ENCODE measurements at regions not wholly inside any gene's neighbourhood (a gene's known extent, or its start where the extent isn't known, plus 50 kb on each side); places are given as distances from the start of the nearest gene placed in this dataset. TPM values are rescaled to one million over a fixed set of nuclear protein-coding genes. Genes with fewer than 3 reads are reported as not detected.

DNA sequence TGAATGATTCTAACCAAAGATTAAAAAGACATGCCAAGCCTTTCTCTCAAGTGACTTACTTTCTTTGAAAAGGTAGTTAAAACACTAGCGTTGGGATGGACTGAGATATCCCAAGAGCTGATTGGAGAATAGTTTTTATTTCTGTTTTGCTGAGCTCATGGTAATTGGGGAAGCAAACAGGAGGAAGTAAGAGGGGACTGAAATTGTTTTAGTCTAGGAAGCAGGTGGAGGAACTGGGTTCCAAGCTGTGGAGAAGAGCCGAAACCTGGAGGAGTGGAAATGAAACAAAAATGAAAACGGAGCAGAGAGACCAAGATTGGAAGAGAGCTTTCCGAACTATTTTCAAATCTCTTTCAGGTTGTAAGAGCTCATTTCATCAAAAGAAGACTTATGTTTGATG is 59.9 kb upstream of the TENT5A start:
- TF ChIP-seq, protein P1, sequence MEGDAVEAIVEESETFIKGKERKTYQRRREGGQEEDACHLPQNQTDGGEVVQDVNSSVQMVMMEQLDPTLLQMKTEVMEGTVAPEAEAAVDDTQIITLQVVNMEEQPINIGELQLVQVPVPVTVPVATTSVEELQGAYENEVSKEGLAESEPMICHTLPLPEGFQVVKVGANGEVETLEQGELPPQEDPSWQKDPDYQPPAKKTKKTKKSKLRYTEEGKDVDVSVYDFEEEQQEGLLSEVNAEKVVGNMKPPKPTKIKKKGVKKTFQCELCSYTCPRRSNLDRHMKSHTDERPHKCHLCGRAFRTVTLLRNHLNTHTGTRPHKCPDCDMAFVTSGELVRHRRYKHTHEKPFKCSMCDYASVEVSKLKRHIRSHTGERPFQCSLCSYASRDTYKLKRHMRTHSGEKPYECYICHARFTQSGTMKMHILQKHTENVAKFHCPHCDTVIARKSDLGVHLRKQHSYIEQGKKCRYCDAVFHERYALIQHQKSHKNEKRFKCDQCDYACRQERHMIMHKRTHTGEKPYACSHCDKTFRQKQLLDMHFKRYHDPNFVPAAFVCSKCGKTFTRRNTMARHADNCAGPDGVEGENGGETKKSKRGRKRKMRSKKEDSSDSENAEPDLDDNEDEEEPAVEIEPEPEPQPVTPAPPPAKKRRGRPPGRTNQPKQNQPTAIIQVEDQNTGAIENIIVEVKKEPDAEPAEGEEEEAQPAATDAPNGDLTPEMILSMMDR (IDR thresholded peaks at IDR 0.05; ENCODE audit: insufficient read depth, low read length) = no peak
- no peak for DNase-seq (ENCODE audit: low read depth)
- no peak overlapping the region for H3K4me3 ChIP-seq (ENCODE audit: low read depth, low read length)

DNA sequence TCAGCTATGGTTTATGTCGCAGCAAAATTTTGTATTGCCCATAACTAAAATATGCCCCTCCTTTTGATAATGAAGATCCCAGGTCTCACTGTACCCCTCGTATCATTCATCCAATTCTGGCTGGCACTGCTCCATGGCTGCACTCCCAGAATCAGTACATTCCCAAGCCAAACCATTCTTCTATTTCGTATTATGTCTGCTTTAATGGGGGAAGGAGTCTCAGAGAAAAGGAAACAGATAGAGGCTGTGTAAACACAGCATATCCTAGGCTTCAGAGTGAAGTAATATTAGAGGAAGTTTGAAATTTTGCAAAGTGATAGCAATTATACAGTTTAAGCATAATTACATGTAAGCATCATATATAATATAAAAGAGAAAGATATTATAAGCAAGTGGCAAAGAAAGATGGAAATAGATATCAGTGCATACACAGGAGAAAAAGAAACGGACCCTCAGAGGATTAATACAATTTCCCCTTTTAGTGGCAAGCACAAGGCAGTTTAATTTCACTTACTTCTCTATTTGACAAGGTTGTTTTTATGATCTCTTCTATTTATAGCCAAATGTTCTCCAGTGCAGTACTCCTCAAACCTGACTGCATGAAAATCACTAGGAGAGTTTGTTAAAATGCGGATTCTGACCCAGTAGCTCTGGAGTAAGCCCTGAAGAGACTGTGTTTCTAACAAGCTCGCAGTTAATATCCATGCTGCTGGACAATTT is 56.5 kb upstream of the TENT5A start:
- H3K4me3 ChIP-seq (ENCODE audit: low read depth, low read length) = no peak overlapping the region
- DNase-seq (ENCODE audit: low read depth) = peak; percentile 59
- TF ChIP-seq, protein P1 (IDR thresholded peaks at IDR 0.05; ENCODE audit: insufficient read depth, low read length) = no peak

DNA sequence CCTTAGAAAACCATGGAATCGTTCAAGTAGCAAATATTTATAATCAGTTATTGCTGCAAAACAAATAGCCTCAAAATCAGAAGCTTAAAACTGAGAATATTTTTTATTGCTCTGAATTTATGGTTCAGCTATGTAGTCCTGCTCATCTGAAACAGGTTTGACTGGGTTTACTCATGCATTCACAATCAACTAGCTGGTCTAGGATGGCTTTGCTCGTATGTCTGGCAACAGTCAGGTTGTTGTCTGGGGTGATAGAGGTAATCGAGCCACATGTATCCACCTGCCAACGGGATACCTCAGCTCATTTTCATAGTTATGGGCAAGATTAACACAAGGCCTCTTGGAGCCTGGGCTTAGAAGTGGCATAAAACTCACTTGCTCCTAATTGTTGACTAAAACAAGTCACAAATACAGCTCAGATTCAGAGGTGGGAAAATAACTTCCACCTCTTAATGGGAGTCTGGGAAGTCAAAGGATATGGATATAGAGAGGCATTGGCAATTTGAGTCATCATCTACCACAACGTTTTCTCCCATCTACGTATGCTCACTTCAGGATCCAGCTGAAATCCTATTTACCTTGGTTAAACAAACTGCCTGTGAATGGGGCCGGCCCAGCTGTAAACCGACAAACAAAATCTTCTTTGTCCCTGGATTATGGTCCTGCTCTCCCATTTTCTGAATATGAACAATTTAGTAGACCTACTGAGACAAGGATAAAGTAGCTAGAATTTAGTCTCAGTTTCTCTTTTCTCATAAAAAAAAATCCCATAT is 54.5 kb upstream of the TENT5A start:
- no peak overlapping the region for H3K4me3 ChIP-seq (ENCODE audit: low read depth, low read length)
- TF ChIP-seq, protein P1 (IDR thresholded peaks at IDR 0.05; ENCODE audit: insufficient read depth, low read length) = no peak

DNA sequence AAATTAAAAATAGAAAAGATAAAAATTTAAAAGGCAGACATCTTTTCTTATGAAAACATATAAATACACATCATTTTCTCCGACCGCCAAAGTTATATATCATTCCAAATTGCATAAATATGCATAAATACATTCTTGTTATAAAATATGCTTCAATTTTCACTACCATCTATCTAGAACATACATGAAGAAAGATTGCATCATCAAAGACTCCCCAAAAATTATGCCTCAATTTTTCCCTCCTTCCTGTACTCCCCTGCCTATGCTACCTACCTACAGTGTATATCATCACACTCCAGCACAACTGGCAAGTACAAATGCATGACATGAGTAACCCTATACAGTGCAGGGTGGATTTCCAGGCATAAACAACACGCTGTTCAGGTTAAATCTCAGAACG is 49.9 kb upstream of the TENT5A start:
- TF ChIP-seq, protein P1 (IDR thresholded peaks at IDR 0.05; ENCODE audit: insufficient read depth, low read length) = no peak
- H3K4me3 ChIP-seq (ENCODE audit: low read depth, low read length) = no peak overlapping the region
- no peak for DNase-seq (ENCODE audit: low read depth)

More for the DNA sequence above, 54.5 kb upstream of the TENT5A start:
- no peak for DNase-seq (ENCODE audit: low read depth)

Small RNAs in the stretch of these regions (small RNA-seq; reads per million reads assigned to genes)
- gene AL360157.1 = not detected
